ENCODE measurements at regions not wholly inside any gene's neighbourhood (a gene's known extent, or its start where the extent isn't known, plus 50 kb on each side); places are given as distances from the start of the nearest gene placed in this dataset.
A peak's percentile ranks its signal among the peaks of the same experiment; 100 is the strongest.

- no peak for DNase-seq
Measured at GRCh38 chr9:79287708-79288290, 284.0 kb upstream of the TLE4 start.

- no peak for DNase-seq
Measured at GRCh38 chr9:79289856-79290255, 281.9 kb upstream of the TLE4 start.

- no peak for DNase-seq
Measured at GRCh38 chr9:79292731-79293280, 279.0 kb upstream of the TLE4 start.

- DNase-seq = peak; percentile 88
Measured at GRCh38 chr9:79300068-79300467, 271.7 kb upstream of the TLE4 start.

GRCh38 chr9:79301085-79301484, 270.7 kb upstream of the TLE4 start:
- no peak for DNase-seq

GRCh38 chr9:79301551-79302391, 270.0 kb upstream of the TLE4 start:
- DNase-seq = no peak

GRCh38 chr9:79302569-79302968, 269.2 kb upstream of the TLE4 start:
- no peak for DNase-seq

GRCh38 chr9:79308012-79308411, 263.8 kb upstream of the TLE4 start:
- DNase-seq = no peak

GRCh38 chr9:79312686-79313421, 258.9 kb upstream of the TLE4 start:
- no peak for DNase-seq

GRCh38 chr9:79325501-79325900, 246.3 kb upstream of the TLE4 start:
- DNase-seq = no peak

GRCh38 chr9:79329861-79330260, 241.9 kb upstream of the TLE4 start:
- DNase-seq = no peak

GRCh38 chr9:79334001-79334400, 237.8 kb upstream of the TLE4 start:
- no peak for DNase-seq

- DNase-seq = no peak
Measured at GRCh38 chr9:79334711-79335110, 237.1 kb upstream of the TLE4 start.

GRCh38 chr9:79335987-79336386, 235.8 kb upstream of the TLE4 start:
- DNase-seq = no peak

GRCh38 chr9:79341561-79341960, 230.2 kb upstream of the TLE4 start:
- no peak for DNase-seq

GRCh38 chr9:79346350-79347020, 225.3 kb upstream of the TLE4 start:
- no peak for DNase-seq

GRCh38 chr9:79352322-79352721, 219.4 kb upstream of the TLE4 start:
- no peak for DNase-seq

- no peak for DNase-seq
Measured at GRCh38 chr9:79353856-79354520, 217.8 kb upstream of the TLE4 start.

- DNase-seq = peak; percentile 30
Measured at GRCh38 chr9:79357194-79357593, 214.6 kb upstream of the TLE4 start.

- DNase-seq = no peak
Measured at GRCh38 chr9:79357616-79358015, 214.1 kb upstream of the TLE4 start.

GRCh38 chr9:79360387-79361347, 211.1 kb upstream of the TLE4 start:
- no peak for DNase-seq
